Osteoblast (primary cell): ENCODE measurements at regions not wholly inside any gene's neighbourhood (a gene's known extent, or its start where the extent isn't known, plus 50 kb on each side); places are given as distances from the start of the nearest gene placed in this dataset.

ENCODE experiments used
- DNase-seq: peaks from one replicate; pipeline ENCODE4 v3.0.0; 2011; ENCODE audit warnings: low spot score, mixed read lengths; ENCODE audit not compliant: insufficient read length; ENCODE audit errors: missing footprints
- H2AFZ ChIP-seq: 2 replicates; pipeline ENCODE4 v1.6.0; 2011; ENCODE audit warnings: mild to moderate bottlenecking, low read length
- H3K27ac ChIP-seq: 2 replicates; pipeline ENCODE4 v1.5.1; 2011; ENCODE audit warnings: mild to moderate bottlenecking, low read depth, low read length, moderate library complexity
- H3K27me3 ChIP-seq: 2 replicates; pipeline ENCODE4 v1.6.0; 2012; ENCODE audit warnings: mild to moderate bottlenecking, control low read depth, inconsistent platforms, low read length, moderate library complexity; ENCODE audit not compliant: insufficient read depth
- H3K36me3 ChIP-seq: 2 replicates; pipeline ENCODE4 v1.5.1; 2011; ENCODE audit warnings: mild to moderate bottlenecking, low read length, control low read depth, moderate library complexity; ENCODE audit not compliant: insufficient read depth
- H3K4me1 ChIP-seq: 2 replicates; pipeline ENCODE4 v1.5.1; 2011; ENCODE audit warnings: mild to moderate bottlenecking, low read length, control low read depth, moderate library complexity; ENCODE audit not compliant: insufficient read depth
- H3K4me2 ChIP-seq: 2 replicates; pipeline ENCODE4 v1.6.0; 2011; ENCODE audit warnings: mild to moderate bottlenecking, low read length; ENCODE audit not compliant: insufficient read depth
- H3K4me3 ChIP-seq: fragments of 200-600 bp; sonication (generic); 3 replicates; pipeline ENCODE4 v1.5.1; 2012; ENCODE audit warnings: mild to moderate bottlenecking, low read length, inconsistent platforms; ENCODE audit not compliant: insufficient read depth
- H3K79me2 ChIP-seq: 2 replicates; pipeline ENCODE4 v1.6.0; 2012; ENCODE audit warnings: mild to moderate bottlenecking, low read length, control low read depth, inconsistent platforms; ENCODE audit not compliant: insufficient read depth
- H3K9me3 ChIP-seq: 2 replicates; pipeline ENCODE4 v1.5.1; 2011; ENCODE audit warnings: low read depth, low read length, control low read depth
- H4K20me1 ChIP-seq: 2 replicates; pipeline ENCODE4 v1.6.0; 2012; ENCODE audit warnings: mild to moderate bottlenecking, low read length, control low read depth; ENCODE audit not compliant: insufficient read depth
- CTCF ChIP-seq: IDR thresholded peaks from 2 replicates; pipeline ENCODE4 v1.5.1; 2011; ENCODE audit warnings: mild to moderate bottlenecking, low read depth, low read length, moderate library complexity; ENCODE audit errors: extremely low read depth

- H3K4me2 ChIP-seq: no peak overlapping the region
- no peaks in the 10 kb centered on the region for H3K9me3 ChIP-seq
- H2AFZ ChIP-seq: no peak overlapping the region
- no peaks in the 10 kb centered on the region for H3K79me2 ChIP-seq
- H3K4me1 ChIP-seq: no peaks in the 10 kb centered on the region
- H3K27me3 ChIP-seq: no peaks in the 10 kb centered on the region
- DNase-seq: peak; percentile 13
- no peak for TF ChIP-seq CTCF
- no peaks in the 10 kb centered on the region for H4K20me1 ChIP-seq
- H3K27ac ChIP-seq: no peak overlapping the region
- H3K36me3 ChIP-seq: no peaks in the 10 kb centered on the region
- H3K4me3 ChIP-seq: no peak overlapping the region
These were observed 167.1 kb downstream of the ATP6V1G3 start for GRCh38 chr1:198373376-198373775.
